ENCODE measurements at regions not wholly inside any gene's neighbourhood (a gene's known extent, or its start where the extent isn't known, plus 50 kb on each side); places are given as distances from the start of the nearest gene placed in this dataset.
"Not testable (repeated sequence)": the region's sequence is repeated elsewhere in the genome, so short reads cannot be mapped to it uniquely, and the experiment has no call there.

GRCh38 chr19:23984911-23985310, 70.2 kb downstream of the ZNF726 start:
- not testable (repeated sequence) for DNase-seq

GRCh38 chr19:23986623-23987022, 71.9 kb downstream of the ZNF726 start:
- no peak for DNase-seq

- no peak for DNase-seq
Measured at GRCh38 chr19:23991170-23991569, 76.5 kb downstream of the ZNF726 start.

- DNase-seq, result no peak
Measured at GRCh38 chr19:23992348-23992747, 77.7 kb downstream of the ZNF726 start.

- DNase-seq, result no peak
Measured at GRCh38 chr19:23993440-23993839, 78.8 kb downstream of the ZNF726 start.

GRCh38 chr19:23996549-23996948, 81.9 kb downstream of the ZNF726 start:
- peak; percentile 40 for DNase-seq

- no peak for DNase-seq
Measured at GRCh38 chr19:23998568-23998967, 83.9 kb downstream of the ZNF726 start.

- DNase-seq, result no peak
Measured at GRCh38 chr19:23999821-24000610, 85.3 kb downstream of the ZNF726 start.

- DNase-seq, result no peak
Measured at GRCh38 chr19:24000656-24001055, 86.0 kb downstream of the ZNF726 start.

GRCh38 chr19:24002256-24002945, 84.6 kb upstream of the ZNF254 start:
- DNase-seq, result no peak

GRCh38 chr19:24003537-24003936, 83.5 kb upstream of the ZNF254 start:
- DNase-seq, result no peak

- DNase-seq, result no peak
Measured at GRCh38 chr19:24004166-24004565, 82.8 kb upstream of the ZNF254 start.

GRCh38 chr19:24029941-24030636, 56.9 kb upstream of the ZNF254 start:
- DNase-seq, result no peak

GRCh38 chr19:24032651-24033050, 54.3 kb upstream of the ZNF254 start:
- DNase-seq, result no peak

GRCh38 chr19:24033301-24033962, 53.6 kb upstream of the ZNF254 start:
- DNase-seq, result peak; percentile 83

- peak; percentile 46 for DNase-seq
Measured at GRCh38 chr19:24033963-24034342, 53.0 kb upstream of the ZNF254 start.

- not testable (repeated sequence) for DNase-seq
Measured at GRCh38 chr19:24035261-24035880, 51.6 kb upstream of the ZNF254 start.

All from stimulated activated CD8-positive, alpha-beta memory T cell treated with anti-CD3 and anti-CD28 coated beads, Interleukin-4, amount 100 ng/mL, for 48 hours (primary cell).